ENCODE measurements at regions not wholly inside any gene's neighbourhood (a gene's known extent, or its start where the extent isn't known, plus 50 kb on each side); places are given as distances from the start of the nearest gene placed in this dataset.

GRCh38 chr11:116138280-116138679, 634.1 kb upstream of the CADM1 start:
- no peaks in the 10 kb centered on the region for H3K4me1 ChIP-seq
- no peak for DNase-seq (ENCODE audit: low spot score in 2 of 2)
- H3K9me3 ChIP-seq: no peaks in the 10 kb centered on the region
- no peak overlapping the region for H3K27ac ChIP-seq
- no peaks in the 10 kb centered on the region for H3K36me3 ChIP-seq
- no peaks in the 10 kb centered on the region for H3K27me3 ChIP-seq
- 90 to 91% methylated on average over 6 of the region's 6 CpGs for WGBS, 2 donors
- TF ChIP-seq CTCF (IDR thresholded peaks at IDR 0.05): no peak
- no peak for TF ChIP-seq POLR2A (IDR thresholded peaks at IDR 0.05)
- TF ChIP-seq EP300 (IDR thresholded peaks at IDR 0.05): no peak
- H3K4me3 ChIP-seq: no peak overlapping the region

DNA sequence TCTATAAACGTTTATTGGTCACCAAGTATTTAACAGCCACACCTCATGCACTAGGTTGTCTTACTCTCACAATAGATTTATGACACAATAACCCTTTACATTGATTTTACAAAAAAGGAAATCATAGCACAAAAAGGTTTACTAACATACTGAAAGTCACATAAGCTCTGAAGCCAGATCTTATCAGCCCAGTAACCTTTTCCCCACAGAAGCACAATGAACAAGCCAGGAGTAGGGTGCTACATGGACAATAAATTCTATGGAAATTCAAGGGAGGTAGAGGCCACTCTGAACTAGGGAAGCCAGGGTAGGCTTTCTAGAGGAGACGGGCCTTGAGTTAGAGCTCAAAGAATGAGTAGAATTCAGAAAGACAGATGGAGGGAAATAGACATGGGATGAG, 633.5 kb upstream of the CADM1 start:
- TF ChIP-seq CTCF (IDR thresholded peaks at IDR 0.05): no peak
- no peak for TF ChIP-seq EP300 (IDR thresholded peaks at IDR 0.05)
- TF ChIP-seq POLR2A (IDR thresholded peaks at IDR 0.05): no peak
- Histone ChIP-seq H3K27me3 (no peaks in the 10 kb centered on the region), H3K4me1 (no peaks in the 10 kb centered on the region), H3K36me3 (no peaks in the 10 kb centered on the region), H3K9me3 (no peaks in the 10 kb centered on the region), H3K4me3 (no peak overlapping the region), H3K27ac (no peak overlapping the region)
- no peak for DNase-seq (ENCODE audit: low spot score in 2 of 2)
- 48 to 50% methylated on average over 2 of the region's 2 CpGs for WGBS, 2 donors

- Histone ChIP-seq H3K9me3 (no peaks in the 10 kb centered on the region), H3K4me1 (no peaks in the 10 kb centered on the region), H3K36me3 (no peaks in the 10 kb centered on the region), H3K4me3 (no peak overlapping the region), H3K27me3 (no peaks in the 10 kb centered on the region), H3K27ac (no peak overlapping the region)
- DNase-seq (ENCODE audit: low spot score in 2 of 2): no peak
- WGBS, 2 donors: 63 to 68% methylated on average over 9 of the region's 9 CpGs
- TF ChIP-seq EP300 (IDR thresholded peaks at IDR 0.05) (no peak), POLR2A (IDR thresholded peaks at IDR 0.05) (no peak), CTCF (IDR thresholded peaks at IDR 0.05) (no peak)
These were observed 632.9 kb upstream of the CADM1 start for GRCh38 chr11:116136987-116137674.

- Histone ChIP-seq H3K9me3 (no peaks in the 10 kb centered on the region), H3K4me3 (no peak overlapping the region), H3K27me3 (no peaks in the 10 kb centered on the region), H3K4me1 (no peaks in the 10 kb centered on the region), H3K27ac (no peak overlapping the region), H3K36me3 (no peaks in the 10 kb centered on the region)
- no peak for TF ChIP-seq CTCF (IDR thresholded peaks at IDR 0.05)
- TF ChIP-seq EP300 (IDR thresholded peaks at IDR 0.05): no peak
- TF ChIP-seq POLR2A (IDR thresholded peaks at IDR 0.05): no peak
- 61 to 71% methylated on average over 2 of the region's 2 CpGs for WGBS, 2 donors
- no peak for DNase-seq (ENCODE audit: low spot score in 2 of 2)
These were observed 631.7 kb upstream of the CADM1 start for GRCh38 chr11:116135891-116136290.

- no peaks in the 10 kb centered on the region for H3K4me1 ChIP-seq
- 100% methylated on average over 1 of the region's 1 CpG for WGBS, 2 donors
- no peaks in the 10 kb centered on the region for H3K36me3 ChIP-seq
- no peak overlapping the region for H3K27ac ChIP-seq
- H3K27me3 ChIP-seq: no peaks in the 10 kb centered on the region
- H3K4me3 ChIP-seq: no peak overlapping the region
- H3K9me3 ChIP-seq: no peaks in the 10 kb centered on the region
- no peak for DNase-seq (ENCODE audit: low spot score in 2 of 2)
- no peak for TF ChIP-seq POLR2A (IDR thresholded peaks at IDR 0.05)
- no peak for TF ChIP-seq EP300 (IDR thresholded peaks at IDR 0.05)
- TF ChIP-seq CTCF (IDR thresholded peaks at IDR 0.05): no peak
These were observed 630.2 kb upstream of the CADM1 start for GRCh38 chr11:116134450-116134849.
